ENCODE measurements at regions not wholly inside any gene's neighbourhood (a gene's known extent, or its start where the extent isn't known, plus 50 kb on each side); places are given as distances from the start of the nearest gene placed in this dataset.

- H3K79me2 ChIP-seq (ENCODE audit: insufficient read depth, low read depth, low read length): no peaks in the 10 kb centered on the region
- no peaks in the 10 kb centered on the region for H3K36me3 ChIP-seq (ENCODE audit: insufficient read depth, low read length)
- H4K20me1 ChIP-seq (ENCODE audit: insufficient read depth, low read length): no peaks in the 10 kb centered on the region
- peaks cover 9% of the 10 kb centered on the region for H3K4me1 ChIP-seq (ENCODE audit: insufficient read depth, low read length, poor library complexity, severe bottlenecking)
- no peak for DNase-seq (ENCODE audit: low spot score)
- no peak overlapping the region for H2AFZ ChIP-seq (ENCODE audit: low read length)
- BruUV-seq (replicated peaks): no TSS peak
- POLR2A ChIA-PET: no interaction called here
- intact Hi-C loops (cut with micrococcal nuclease; ENCODE audit: unreplicated experiment): no loop called here
- no peaks in the 10 kb centered on the region for H3K9me2 ChIP-seq (ENCODE audit: insufficient read depth, low read length)
- no peak overlapping the region for H3K4me3 ChIP-seq (ENCODE audit: low read depth, low read length, poor library complexity, severe bottlenecking)
- CTCF ChIA-PET (ENCODE audit: unreplicated experiment): no interaction called here
- no peak overlapping the region for H3K27ac ChIP-seq (ENCODE audit: low read depth, low read length, poor library complexity, severe bottlenecking)
- peaks cover 30% of the 10 kb centered on the region; the same call in 1 of the 2 replicates for H3K9me3 ChIP-seq (ENCODE audit: low read length)
- TF ChIP-seq EZH2phosphoT487 (IDR thresholded peaks at IDR 0.05; ENCODE audit: borderline replicate concordance, low read depth, low read length): no peak
- TF ChIP-seq CTCF (conservative IDR thresholded peaks at IDR 0.05; ENCODE audit: low read length): no peak
- no peak overlapping the region for H3K4me2 ChIP-seq (ENCODE audit: low read length)
These were observed 57.2 kb upstream of the MED9 start for GRCh38 chr17:17419631-17420030.

- Histone ChIP-seq H3K27ac (ENCODE audit: low read depth, low read length, poor library complexity, severe bottlenecking) (no peak overlapping the region), H3K4me1 (ENCODE audit: insufficient read depth, low read length, poor library complexity, severe bottlenecking) (peaks cover 9% of the 10 kb centered on the region), H2AFZ (ENCODE audit: low read length) (no peak overlapping the region), H3K9me3 (ENCODE audit: low read length) (peaks cover 31% of the 10 kb centered on the region; the same call in 1 of the 2 replicates), H3K4me3 (ENCODE audit: low read depth, low read length, poor library complexity, severe bottlenecking) (no peak overlapping the region), H3K9me2 (ENCODE audit: insufficient read depth, low read length) (no peaks in the 10 kb centered on the region), H4K20me1 (ENCODE audit: insufficient read depth, low read length) (no peaks in the 10 kb centered on the region), H3K79me2 (ENCODE audit: insufficient read depth, low read depth, low read length) (no peaks in the 10 kb centered on the region), H3K4me2 (ENCODE audit: low read length) (no peak overlapping the region), H3K36me3 (ENCODE audit: insufficient read depth, low read length) (no peaks in the 10 kb centered on the region)
- no TSS peak for BruUV-seq (replicated peaks)
- ChIA-PET POLR2A (no interaction called here), CTCF (ENCODE audit: unreplicated experiment) (no interaction called here)
- intact Hi-C loops (cut with micrococcal nuclease; ENCODE audit: unreplicated experiment): no loop called here
- TF ChIP-seq CTCF (conservative IDR thresholded peaks at IDR 0.05; ENCODE audit: low read length) (no peak), EZH2phosphoT487 (IDR thresholded peaks at IDR 0.05; ENCODE audit: borderline replicate concordance, low read depth, low read length) (no peak)
- no peak for DNase-seq (ENCODE audit: low spot score)
These were observed 56.7 kb upstream of the MED9 start for GRCh38 chr17:17420082-17420481.

- TF ChIP-seq EZH2phosphoT487 (IDR thresholded peaks at IDR 0.05; ENCODE audit: borderline replicate concordance, low read depth, low read length) (no peak), CTCF (conservative IDR thresholded peaks at IDR 0.05; ENCODE audit: low read length) (no peak)
- POLR2A ChIA-PET: no interaction called here
- no peak for DNase-seq (ENCODE audit: low spot score)
- Histone ChIP-seq H3K9me3 (ENCODE audit: low read length) (peaks cover 26% of the 10 kb centered on the region; the same call in 1 of the 2 replicates), H3K4me3 (ENCODE audit: low read depth, low read length, poor library complexity, severe bottlenecking) (no peak overlapping the region), H3K27ac (ENCODE audit: low read depth, low read length, poor library complexity, severe bottlenecking) (no peak overlapping the region), H3K4me1 (ENCODE audit: insufficient read depth, low read length, poor library complexity, severe bottlenecking) (peaks cover 6% of the 10 kb centered on the region), H3K36me3 (ENCODE audit: insufficient read depth, low read length) (no peaks in the 10 kb centered on the region), H2AFZ (ENCODE audit: low read length) (no peak overlapping the region), H3K4me2 (ENCODE audit: low read length) (no peak overlapping the region), H3K79me2 (ENCODE audit: insufficient read depth, low read depth, low read length) (no peaks in the 10 kb centered on the region), H3K9me2 (ENCODE audit: insufficient read depth, low read length) (no peaks in the 10 kb centered on the region), H4K20me1 (ENCODE audit: insufficient read depth, low read length) (no peaks in the 10 kb centered on the region)
- no TSS peak for BruUV-seq (replicated peaks)
- CTCF ChIA-PET (ENCODE audit: unreplicated experiment): no interaction called here
- intact Hi-C loops (cut with micrococcal nuclease; ENCODE audit: unreplicated experiment): no loop called here
These were observed 56.1 kb upstream of the MED9 start for GRCh38 chr17:17420561-17421269.

Measured in OCI-LY7 (cell line).